GM18868 (cell line): ENCODE measurements at regions not wholly inside any gene's neighbourhood (a gene's known extent, or its start where the extent isn't known, plus 50 kb on each side); places are given as distances from the start of the nearest gene placed in this dataset.

Experiments
- ATAC-seq: cut with Tn5 transposase; IDR thresholded peaks from one replicate; pipeline ENCODE4 v1.9.1; 2021; ENCODE audit warnings: mild to moderate bottlenecking, moderate library complexity; ENCODE audit not compliant: unreplicated experiment

- no peak for ATAC-seq
Observed at GRCh38 chr11:31865606-31866300, 54.6 kb upstream of the PAX6 start.

GRCh38 chr11:31863170-31863832, 52.2 kb upstream of the PAX6 start:
- no peak for ATAC-seq

GRCh38 chr11:31861011-31861410, 49.9 kb upstream of the PAX6 start:
- no peak for ATAC-seq
